ENCODE measurements at regions not wholly inside any gene's neighbourhood (a gene's known extent, or its start where the extent isn't known, plus 50 kb on each side); places are given as distances from the start of the nearest gene placed in this dataset.

GRCh38 chr2:121966663-121967062 lies 211.2 kb downstream of the TSN start (continued):
- TF ChIP-seq CHD1 (IDR thresholded peaks at IDR 0.05; ENCODE audit: low read depth, low read length) (no peak), JUN (IDR thresholded peaks at IDR 0.05; ENCODE audit: low read depth, low read length) (no peak), RBBP5 (IDR thresholded peaks at IDR 0.05; ENCODE audit: borderline replicate concordance, low read depth, low read length) (no peak), ASH2L (IDR thresholded peaks at IDR 0.05; ENCODE audit: low read length) (no peak), SIN3A (conservative IDR thresholded peaks at IDR 0.05 in 1 of 2, IDR thresholded peaks at IDR 0.05 in 1 of 2; ENCODE audit: low read depth in 1 of 2, low read length in 2 of 2) (no peak)
